ENCODE measurements at regions not wholly inside any gene's neighbourhood (a gene's known extent, or its start where the extent isn't known, plus 50 kb on each side); places are given as distances from the start of the nearest gene placed in this dataset.
A peak's percentile ranks its signal among the peaks of the same experiment; 100 is the strongest.

- H3K27me3 ChIP-seq (ENCODE audit: control insufficient read depth, insufficient read depth, low read length) = no peaks in the 10 kb centered on the region
- peaks cover 0 to 1% (median 0%) of the 10 kb centered on the region in 7 donors for H3K9me3 Mint-ChIP-seq
- H3K27ac ChIP-seq (ENCODE audit: insufficient read depth, low read length, poor library complexity, severe bottlenecking) = no peak overlapping the region
- DNase-seq (no peak), ATAC-seq (ENCODE audit: low read depth in 2 of 2) (no peak)
- H3K4me3 ChIP-seq (ENCODE audit: low read depth, low read length) = no peak overlapping the region
- no peaks in the 10 kb centered on the region for H3K27me3 Mint-ChIP-seq
- H3K4me3 Mint-ChIP-seq = no peak overlapping the region
- H3K27ac Mint-ChIP-seq = no peak overlapping the region
- no peaks in the 10 kb centered on the region for H3K4me1 ChIP-seq (ENCODE audit: control insufficient read depth, insufficient read depth, low read length, poor library complexity, severe bottlenecking)
- H3K36me3 ChIP-seq (ENCODE audit: control insufficient read depth, insufficient read depth, low read length) = no peaks in the 10 kb centered on the region
- H3K4me1 Mint-ChIP-seq = no peaks in the 10 kb centered on the region
- no peaks in the 10 kb centered on the region for H3K36me3 Mint-ChIP-seq
- H3K9me3 ChIP-seq (ENCODE audit: control insufficient read depth in 2 of 2, low read length in 2 of 2) = no peaks in the 10 kb centered on the region
Measured at GRCh38 chr2:58930537-58930936, 689.4 kb upstream of the FANCL start.

- Histone ChIP-seq H3K36me3 (ENCODE audit: control insufficient read depth, insufficient read depth, low read length) (no peaks in the 10 kb centered on the region), H3K27me3 (ENCODE audit: control insufficient read depth, insufficient read depth, low read length) (no peaks in the 10 kb centered on the region), H3K27ac (ENCODE audit: insufficient read depth, low read length, poor library complexity, severe bottlenecking) (no peak overlapping the region), H3K9me3 (ENCODE audit: control insufficient read depth in 2 of 2, low read length in 2 of 2) (no peaks in the 10 kb centered on the region), H3K4me1 (ENCODE audit: control insufficient read depth, insufficient read depth, low read length, poor library complexity, severe bottlenecking) (no peaks in the 10 kb centered on the region), H3K4me3 (ENCODE audit: low read depth, low read length) (no peak overlapping the region)
- Mint-ChIP-seq H3K27ac (no peak overlapping the region), H3K9me3 (peaks cover 0 to 4% (median 0%) of the 10 kb centered on the region in 7 donors), H3K4me3 (no peak overlapping the region), H3K27me3 (no peaks in the 10 kb centered on the region), H3K36me3 (no peaks in the 10 kb centered on the region), H3K4me1 (no peaks in the 10 kb centered on the region)
- DNase-seq (no peak), ATAC-seq (ENCODE audit: low read depth in 2 of 2) (no peak)
Measured at GRCh38 chr2:58928973-58929372, 687.8 kb upstream of the FANCL start.

GRCh38 chr2:58928391-58928790, 687.3 kb upstream of the FANCL start:
- no peaks in the 10 kb centered on the region for H3K36me3 ChIP-seq (ENCODE audit: control insufficient read depth, insufficient read depth, low read length)
- ATAC-seq (ENCODE audit: low read depth in 2 of 2) (no peak), DNase-seq (no peak)
- H3K9me3 Mint-ChIP-seq = peaks cover 0 to 4% (median 0%) of the 10 kb centered on the region in 7 donors
- H3K27ac ChIP-seq (ENCODE audit: insufficient read depth, low read length, poor library complexity, severe bottlenecking) = no peak overlapping the region
- no peaks in the 10 kb centered on the region for H3K36me3 Mint-ChIP-seq
- H3K4me1 ChIP-seq (ENCODE audit: control insufficient read depth, insufficient read depth, low read length, poor library complexity, severe bottlenecking) = no peaks in the 10 kb centered on the region
- no peak overlapping the region for H3K4me3 Mint-ChIP-seq
- no peak overlapping the region for H3K27ac Mint-ChIP-seq
- no peaks in the 10 kb centered on the region for H3K27me3 ChIP-seq (ENCODE audit: control insufficient read depth, insufficient read depth, low read length)
- no peaks in the 10 kb centered on the region for H3K9me3 ChIP-seq (ENCODE audit: control insufficient read depth in 2 of 2, low read length in 2 of 2)
- no peak overlapping the region for H3K4me3 ChIP-seq (ENCODE audit: low read depth, low read length)
- H3K27me3 Mint-ChIP-seq = no peaks in the 10 kb centered on the region
- no peaks in the 10 kb centered on the region for H3K4me1 Mint-ChIP-seq

- peaks cover 0 to 4% (median 0%) of the 10 kb centered on the region in 7 donors for H3K9me3 Mint-ChIP-seq
Measured at GRCh38 chr2:58926112-58926511, 685.0 kb upstream of the FANCL start.

GRCh38 chr2:58925676-58926081, 684.6 kb upstream of the FANCL start:
- ATAC-seq (ENCODE audit: low read depth in 2 of 2) (no peak), DNase-seq (no peak)
- Mint-ChIP-seq H3K27me3 (no peaks in the 10 kb centered on the region), H3K4me3 (no peak overlapping the region), H3K9me3 (peaks cover 0 to 4% (median 0%) of the 10 kb centered on the region in 7 donors), H3K27ac (no peak overlapping the region), H3K36me3 (no peaks in the 10 kb centered on the region), H3K4me1 (no peaks in the 10 kb centered on the region)
- no peak overlapping the region for H3K4me3 ChIP-seq (ENCODE audit: low read depth, low read length)
- no peaks in the 10 kb centered on the region for H3K9me3 ChIP-seq (ENCODE audit: control insufficient read depth in 2 of 2, low read length in 2 of 2)
- no peaks in the 10 kb centered on the region for H3K27me3 ChIP-seq (ENCODE audit: control insufficient read depth, insufficient read depth, low read length)
- H3K27ac ChIP-seq (ENCODE audit: insufficient read depth, low read length, poor library complexity, severe bottlenecking) = no peak overlapping the region
- H3K36me3 ChIP-seq (ENCODE audit: control insufficient read depth, insufficient read depth, low read length) = no peaks in the 10 kb centered on the region
- H3K4me1 ChIP-seq (ENCODE audit: control insufficient read depth, insufficient read depth, low read length, poor library complexity, severe bottlenecking) = no peaks in the 10 kb centered on the region

More at GRCh38 chr2:58926112-58926511, 685.0 kb upstream of the FANCL start:
- Histone ChIP-seq H3K36me3 (ENCODE audit: control insufficient read depth, insufficient read depth, low read length) (no peaks in the 10 kb centered on the region), H3K4me1 (ENCODE audit: control insufficient read depth, insufficient read depth, low read length, poor library complexity, severe bottlenecking) (no peaks in the 10 kb centered on the region), H3K4me3 (ENCODE audit: low read depth, low read length) (no peak overlapping the region), H3K27me3 (ENCODE audit: control insufficient read depth, insufficient read depth, low read length) (no peaks in the 10 kb centered on the region), H3K27ac (ENCODE audit: insufficient read depth, low read length, poor library complexity, severe bottlenecking) (no peak overlapping the region), H3K9me3 (ENCODE audit: control insufficient read depth in 2 of 2, low read length in 2 of 2) (no peaks in the 10 kb centered on the region)
- Mint-ChIP-seq H3K4me3 (no peak overlapping the region), H3K36me3 (no peaks in the 10 kb centered on the region), H3K27ac (no peak overlapping the region), H3K4me1 (no peaks in the 10 kb centered on the region), H3K27me3 (no peaks in the 10 kb centered on the region)
- DNase-seq (no peak), ATAC-seq (ENCODE audit: low read depth in 2 of 2) (no peak)

GRCh38 chr2:58923869-58924268, 682.7 kb upstream of the FANCL start:
- DNase-seq (no peak), ATAC-seq (ENCODE audit: low read depth in 2 of 2) (no peak)
- Histone ChIP-seq H3K36me3 (ENCODE audit: control insufficient read depth, insufficient read depth, low read length) (no peaks in the 10 kb centered on the region), H3K4me1 (ENCODE audit: control insufficient read depth, insufficient read depth, low read length, poor library complexity, severe bottlenecking) (no peaks in the 10 kb centered on the region), H3K27me3 (ENCODE audit: control insufficient read depth, insufficient read depth, low read length) (no peaks in the 10 kb centered on the region), H3K9me3 (ENCODE audit: control insufficient read depth in 2 of 2, low read length in 2 of 2) (no peaks in the 10 kb centered on the region), H3K4me3 (ENCODE audit: low read depth, low read length) (no peak overlapping the region), H3K27ac (ENCODE audit: insufficient read depth, low read length, poor library complexity, severe bottlenecking) (no peak overlapping the region)
- Mint-ChIP-seq H3K36me3 (no peaks in the 10 kb centered on the region), H3K27me3 (no peaks in the 10 kb centered on the region), H3K9me3 (peaks cover 0 to 4% (median 0%) of the 10 kb centered on the region in 7 donors), H3K4me1 (no peaks in the 10 kb centered on the region), H3K4me3 (no peak overlapping the region), H3K27ac (no peak overlapping the region)

GRCh38 chr2:58922245-58922644, 681.1 kb upstream of the FANCL start:
- no peak for DNase-seq
- Histone ChIP-seq H3K4me1 (ENCODE audit: control insufficient read depth, insufficient read depth, low read length, poor library complexity, severe bottlenecking) (no peaks in the 10 kb centered on the region), H3K36me3 (ENCODE audit: control insufficient read depth, insufficient read depth, low read length) (no peaks in the 10 kb centered on the region), H3K4me3 (ENCODE audit: low read depth, low read length) (no peak overlapping the region), H3K27ac (ENCODE audit: insufficient read depth, low read length, poor library complexity, severe bottlenecking) (no peak overlapping the region), H3K9me3 (ENCODE audit: control insufficient read depth in 2 of 2, low read length in 2 of 2) (no peaks in the 10 kb centered on the region), H3K27me3 (ENCODE audit: control insufficient read depth, insufficient read depth, low read length) (no peaks in the 10 kb centered on the region)
- no peaks in the 10 kb centered on the region for H3K36me3 Mint-ChIP-seq
- H3K4me3 Mint-ChIP-seq = no peak overlapping the region
- no peaks in the 10 kb centered on the region for H3K4me1 Mint-ChIP-seq
- H3K27ac Mint-ChIP-seq = peak overlapping the region in 1 of 3 donors; percentile 28
- no peak for ATAC-seq (ENCODE audit: low read depth in 2 of 2)
- no peaks in the 10 kb centered on the region for H3K27me3 Mint-ChIP-seq
- H3K9me3 Mint-ChIP-seq = peaks cover 0 to 4% (median 2%) of the 10 kb centered on the region in 7 donors

GRCh38 chr2:58921676-58922075, 680.6 kb upstream of the FANCL start:
- no peaks in the 10 kb centered on the region for H3K36me3 ChIP-seq (ENCODE audit: control insufficient read depth, insufficient read depth, low read length)
- no peaks in the 10 kb centered on the region for H3K4me1 ChIP-seq (ENCODE audit: control insufficient read depth, insufficient read depth, low read length, poor library complexity, severe bottlenecking)
- Mint-ChIP-seq H3K9me3 (peaks cover 0 to 4% (median 2%) of the 10 kb centered on the region in 7 donors), H3K27ac (no peak overlapping the region), H3K4me1 (no peaks in the 10 kb centered on the region), H3K27me3 (no peaks in the 10 kb centered on the region), H3K4me3 (no peak overlapping the region), H3K36me3 (no peaks in the 10 kb centered on the region)
- no peaks in the 10 kb centered on the region for H3K9me3 ChIP-seq (ENCODE audit: control insufficient read depth in 2 of 2, low read length in 2 of 2)
- DNase-seq = no peak
- H3K4me3 ChIP-seq (ENCODE audit: low read depth, low read length) = no peak overlapping the region
- no peak for ATAC-seq (ENCODE audit: low read depth in 2 of 2)
- H3K27me3 ChIP-seq (ENCODE audit: control insufficient read depth, insufficient read depth, low read length) = no peaks in the 10 kb centered on the region
- no peak overlapping the region for H3K27ac ChIP-seq (ENCODE audit: insufficient read depth, low read length, poor library complexity, severe bottlenecking)

Data from CD4-positive, CD25-positive, alpha-beta regulatory T cell (primary cell).